B cell (primary cell): ENCODE measurements at regions not wholly inside any gene's neighbourhood (a gene's known extent, or its start where the extent isn't known, plus 50 kb on each side); places are given as distances from the start of the nearest gene placed in this dataset.

Experiments used
- ATAC-seq: fragments of 200-7000 bp; cut with Tn5 transposase; one replicate; pipeline ENCODE4 v1.10.0; 2021; ENCODE audit warnings: low read depth, mild to moderate bottlenecking, moderate number of reproducible peaks, moderate library complexity
- CTCF ChIA-PET: fragments of 350-600 bp; sonication (Branson Sonifier 250); formaldehyde crosslinking; loops from one replicate; lab custom pipeline; 2021; ENCODE audit warnings: antibody characterized with exemption, inconsistent platforms; lab: Charles Lee
- POLR2A ChIA-PET: fragments of 350-600 bp; sonication (Branson Sonifier 250); formaldehyde crosslinking; loops from one replicate; lab custom pipeline; 2021; ENCODE audit warnings: antibody characterized with exemption; lab: Charles Lee
- DNase-seq: peaks from one replicate; pipeline ENCODE4 v3.0.0; 2013
- H2AFZ ChIP-seq: 2 replicates; pipeline ENCODE4 v1.6.1; 2012; ENCODE audit warnings: mild to moderate bottlenecking, low read depth, low read length; ENCODE audit not compliant: insufficient read depth, poor library complexity, severe bottlenecking
- H3K27ac ChIP-seq, 2 donors: 1 replicate in 1 of 2; 2 replicates in 1 of 2; pipeline ENCODE4 v1.5.1; 2012 to 2013; ENCODE audit warnings: low read length in 2 of 2, mild to moderate bottlenecking in 2 of 2, moderate library complexity in 1 of 2
- H3K27me3 ChIP-seq, 4 experiments: fragments of 200-600 bp in 1 of 4; sonication (generic) in 1 of 4; replicated peaks in 1 of 4; 1 replicate in 2 of 4; 2 replicates in 2 of 4; pipeline versions ENCODE4 v1.6.1 to v1.7.0; 2013 to 2016; ENCODE audit warnings: low read length in 3 of 4, mild to moderate bottlenecking in 2 of 4, mixed read lengths in 1 of 4, moderate library complexity in 1 of 4; ENCODE audit not compliant: insufficient read depth in 4 of 4, control insufficient read depth in 3 of 4; ENCODE audit errors: control extremely low read depth in 1 of 4
- H3K36me3 ChIP-seq, 2 experiments: replicated peaks in 1 of 2; 1 replicate in 1 of 2; 2 replicates in 1 of 2; pipeline versions ENCODE4 v1.6.1 to v1.7.1; 2013; ENCODE audit warnings: low read length in 1 of 2; ENCODE audit not compliant: insufficient read depth in 2 of 2, control insufficient read depth in 1 of 2; ENCODE audit errors: control extremely low read depth in 1 of 2, extremely low read depth in 1 of 2
- H3K4me1 ChIP-seq, 2 donors: fragments of 200-600 bp in 1 of 2; sonication (generic) in 1 of 2; 1 replicate in 1 of 2; 2 replicates in 1 of 2; pipeline versions ENCODE4 v1.5.1 to v1.6.1; 2013 to 2017; ENCODE audit warnings: low read length in 2 of 2; ENCODE audit not compliant: control insufficient read depth in 2 of 2, insufficient read depth in 2 of 2
- H3K4me2 ChIP-seq: replicated peaks from 2 replicates; pipeline ENCODE3; 2012; ENCODE audit warnings: mild to moderate bottlenecking, low read depth, low read length; ENCODE audit not compliant: poor library complexity, severe bottlenecking
- H3K4me3 ChIP-seq, 5 experiments: fragments of 200-600 bp in 1 of 5; sonication (generic) in 1 of 5; 1 replicate in 3 of 5; 2 replicates in 2 of 5; pipeline versions ENCODE4 v1.5.1 to v1.7.0; 2011 to 2016; ENCODE audit warnings: low read length in 4 of 5, mild to moderate bottlenecking in 4 of 5, low read depth in 2 of 5, control low read depth in 1 of 5, moderate library complexity in 1 of 5; ENCODE audit not compliant: insufficient read depth in 1 of 5; ENCODE audit errors: control extremely low read depth in 1 of 5, extremely low read depth in 1 of 5
- H3K79me2 ChIP-seq: fragments of 200-600 bp; sonication (generic); one replicate; pipeline ENCODE4 v1.6.0; 2016; ENCODE audit warnings: low read length; ENCODE audit not compliant: control insufficient read depth, insufficient read depth
- H3K9ac ChIP-seq: fragments of 200-600 bp; sonication (generic); 2 replicates; pipeline ENCODE4 v1.6.1; 2017; ENCODE audit warnings: mild to moderate bottlenecking, low read length, moderate library complexity
- H3K9me3 ChIP-seq, 3 donors: one replicate each; pipeline versions ENCODE4 v1.6.1 to v1.7.1; 2013; ENCODE audit warnings: low read length in 2 of 3; ENCODE audit not compliant: control insufficient read depth in 2 of 3, insufficient read depth in 1 of 3; ENCODE audit errors: control extremely low read depth in 1 of 3
- H4K20me1 ChIP-seq: 2 replicates; pipeline ENCODE4 v1.6.0; 2012; ENCODE audit warnings: mild to moderate bottlenecking, low read length; ENCODE audit not compliant: insufficient read depth, control insufficient read depth, poor library complexity, severe bottlenecking
- H3K27ac Mint-ChIP-seq: one replicate; pipeline ENCODE4 v1.8.0; 2021; ENCODE audit warnings: mixed read lengths
- H3K27me3 Mint-ChIP-seq: one replicate; pipeline ENCODE4 v1.8.0; 2021; ENCODE audit warnings: mixed read lengths
- H3K4me1 Mint-ChIP-seq: one replicate; pipeline ENCODE4 v1.8.0; 2021; ENCODE audit warnings: mixed read lengths
- H3K4me3 Mint-ChIP-seq: one replicate; pipeline ENCODE4 v1.8.0; 2021; ENCODE audit warnings: mixed read lengths
- H3K9me3 Mint-ChIP-seq: one replicate; pipeline ENCODE4 v1.8.0; 2022; ENCODE audit warnings: mixed read lengths; ENCODE audit not compliant: insufficient read depth
- EZH2 ChIP-seq: IDR thresholded peaks from 2 replicates; pipeline ENCODE4 v1.6.1; 2012; ENCODE audit warnings: borderline replicate concordance, low read depth, mild to moderate bottlenecking, moderate library complexity, low read length; ENCODE audit not compliant: insufficient read depth, poor library complexity, severe bottlenecking
- WGBS: methylation state at CpG from one replicate; pipeline ENCODE4 v1.1.5; 2013; ENCODE audit warnings: missing lambda C conversion rate; ENCODE audit not compliant: insufficient coverage; 5-methylcytosine and 5-hydroxymethylcytosine counted together
- intact Hi-C: fragments of 100-400 bp; cut with micrococcal nuclease; formaldehyde crosslinking; loops from one replicate; pipeline ENCODE4 v1.10.0; 2022
- TF ChIP-seq, protein P1 (sequence below): fragments of 200-600 bp; IDR thresholded peaks from one replicate; pipeline ENCODE4 v1.8.0; 2022; ENCODE audit warnings: antibody characterized with exemption, mild to moderate bottlenecking

DNA sequence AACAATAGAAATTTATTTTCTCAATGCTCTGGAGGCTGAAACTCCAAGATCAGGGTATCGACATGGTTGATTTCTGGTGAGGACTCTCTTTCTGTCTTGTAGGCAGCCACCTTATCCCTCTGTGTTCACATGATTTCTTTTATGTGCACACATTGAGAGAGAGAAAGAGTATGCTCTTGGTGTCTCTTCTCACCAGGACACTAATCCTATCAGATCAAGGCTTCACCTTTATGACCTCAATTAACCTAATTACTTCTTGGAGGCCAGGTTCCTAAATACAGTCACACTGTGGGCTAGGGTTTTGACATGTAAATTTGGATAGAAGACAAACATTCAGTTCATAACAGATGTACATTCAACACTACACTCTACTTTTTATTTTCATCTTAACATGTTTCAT is 1094.2 kb upstream of the ADGRL2 start:
- peaks cover 0 to 1% (median 0%) of the 10 kb centered on the region in 3 donors for H3K9me3 ChIP-seq
- H3K4me3 Mint-ChIP-seq: no peak overlapping the region
- no peak overlapping the region for H2AFZ ChIP-seq
- H3K4me1 ChIP-seq: no peaks in the 10 kb centered on the region
- no CpG with 5 or more reads among the region's 1 CpG for WGBS
- peaks cover 2% of the 10 kb centered on the region for H3K9me3 Mint-ChIP-seq
- no peaks in the 10 kb centered on the region for H3K36me3 ChIP-seq
- no peaks in the 10 kb centered on the region for H3K79me2 ChIP-seq
- ChIA-PET POLR2A (no interaction called here), CTCF (no interaction called here)
- intact Hi-C loops: no loop called here
- no peak overlapping the region for H3K27ac ChIP-seq
- H3K4me1 Mint-ChIP-seq: no peaks in the 10 kb centered on the region
- no peaks in the 10 kb centered on the region for H3K27me3 ChIP-seq
- H4K20me1 ChIP-seq: no peaks in the 10 kb centered on the region
- H3K27me3 Mint-ChIP-seq: no peaks in the 10 kb centered on the region
- H3K9ac ChIP-seq: no peak overlapping the region
- H3K4me2 ChIP-seq: no peak overlapping the region
- no peak for DNase-seq
- no peak for TF ChIP-seq EZH2
- TF ChIP-seq, protein P1, sequence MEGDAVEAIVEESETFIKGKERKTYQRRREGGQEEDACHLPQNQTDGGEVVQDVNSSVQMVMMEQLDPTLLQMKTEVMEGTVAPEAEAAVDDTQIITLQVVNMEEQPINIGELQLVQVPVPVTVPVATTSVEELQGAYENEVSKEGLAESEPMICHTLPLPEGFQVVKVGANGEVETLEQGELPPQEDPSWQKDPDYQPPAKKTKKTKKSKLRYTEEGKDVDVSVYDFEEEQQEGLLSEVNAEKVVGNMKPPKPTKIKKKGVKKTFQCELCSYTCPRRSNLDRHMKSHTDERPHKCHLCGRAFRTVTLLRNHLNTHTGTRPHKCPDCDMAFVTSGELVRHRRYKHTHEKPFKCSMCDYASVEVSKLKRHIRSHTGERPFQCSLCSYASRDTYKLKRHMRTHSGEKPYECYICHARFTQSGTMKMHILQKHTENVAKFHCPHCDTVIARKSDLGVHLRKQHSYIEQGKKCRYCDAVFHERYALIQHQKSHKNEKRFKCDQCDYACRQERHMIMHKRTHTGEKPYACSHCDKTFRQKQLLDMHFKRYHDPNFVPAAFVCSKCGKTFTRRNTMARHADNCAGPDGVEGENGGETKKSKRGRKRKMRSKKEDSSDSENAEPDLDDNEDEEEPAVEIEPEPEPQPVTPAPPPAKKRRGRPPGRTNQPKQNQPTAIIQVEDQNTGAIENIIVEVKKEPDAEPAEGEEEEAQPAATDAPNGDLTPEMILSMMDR: no peak
- no peak overlapping the region for H3K27ac Mint-ChIP-seq
- no peak for ATAC-seq
- H3K4me3 ChIP-seq: no peak overlapping the region

DNA sequence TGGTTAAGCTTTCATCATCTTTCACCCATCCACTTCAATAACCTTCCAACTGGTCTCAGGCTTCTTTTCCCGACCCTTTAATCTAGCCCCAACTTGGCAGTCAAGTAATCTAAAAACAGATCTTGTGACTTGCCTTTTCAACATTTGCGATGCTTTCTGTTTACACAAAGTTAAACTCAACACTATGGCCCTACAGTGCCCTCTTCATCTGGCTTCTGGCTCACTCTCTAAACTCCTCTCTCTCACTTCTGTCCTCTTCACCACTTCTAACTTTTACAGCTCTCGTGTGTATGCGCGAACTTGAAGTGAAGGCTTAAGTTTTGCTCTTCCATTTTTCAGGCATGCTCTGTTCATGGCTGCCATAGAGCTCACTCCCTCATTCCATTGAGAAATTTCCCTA is 1122.3 kb upstream of the ADGRL2 start:
- no peaks in the 10 kb centered on the region for H4K20me1 ChIP-seq
- no peak overlapping the region for H3K9ac ChIP-seq
- H3K9me3 ChIP-seq: no peaks in the 10 kb centered on the region
- no peaks in the 10 kb centered on the region for H3K79me2 ChIP-seq
- H3K4me2 ChIP-seq: no peak overlapping the region
- H3K27me3 ChIP-seq: no peaks in the 10 kb centered on the region
- Mint-ChIP-seq H3K27ac (no peak overlapping the region), H3K4me1 (no peaks in the 10 kb centered on the region), H3K27me3 (no peaks in the 10 kb centered on the region), H3K9me3 (no peaks in the 10 kb centered on the region), H3K4me3 (no peak overlapping the region)
- POLR2A ChIA-PET: no interaction called here
- H3K4me3 ChIP-seq: no peak overlapping the region
- H2AFZ ChIP-seq: no peak overlapping the region
- no peaks in the 10 kb centered on the region for H3K4me1 ChIP-seq
- ATAC-seq: no peak
- intact Hi-C loops: no loop called here
- CTCF ChIA-PET: no interaction called here
- H3K36me3 ChIP-seq: no peaks in the 10 kb centered on the region
- 95% methylated on average over 5 of the region's 5 CpGs for WGBS
- no peak for DNase-seq
- no peak overlapping the region for H3K27ac ChIP-seq
- TF ChIP-seq, protein P1: no peak
- no peak for TF ChIP-seq EZH2
